ENCODE measurements at regions not wholly inside any gene's neighbourhood (a gene's known extent, or its start where the extent isn't known, plus 50 kb on each side); places are given as distances from the start of the nearest gene placed in this dataset.

- Histone ChIP-seq H4K20me1 (replicated peaks; ENCODE audit: control insufficient read depth, extremely low read depth, insufficient read depth, low read length) (no peaks in the 10 kb centered on the region), H3K4me3 (replicated peaks in 1 of 3; ENCODE audit: insufficient read depth in 1 of 3, low read depth in 1 of 3, low read length in 3 of 3) (no peak overlapping the region), H3K27me3 (ENCODE audit: control insufficient read depth in 2 of 2, insufficient read depth in 2 of 2, low read length in 2 of 2) (no peaks in the 10 kb centered on the region), H3K36me3 (ENCODE audit: control insufficient read depth in 2 of 2, extremely low read depth in 1 of 2, insufficient read depth in 2 of 2, low read length in 2 of 2) (no peaks in the 10 kb centered on the region), H3K79me2 (ENCODE audit: control insufficient read depth, insufficient read depth, low read length) (no peaks in the 10 kb centered on the region), H3K9ac (replicated peaks; ENCODE audit: extremely low read depth, insufficient read depth, low read length) (no peak overlapping the region), H3K4me1 (ENCODE audit: control insufficient read depth, extremely low read depth, insufficient read depth, low read length) (no peaks in the 10 kb centered on the region), H3K9me1 (replicated peaks; ENCODE audit: control insufficient read depth, extremely low read depth, insufficient read depth, low read length) (peaks cover 2% of the 10 kb centered on the region), H3K27ac (ENCODE audit: insufficient read depth, low read depth, low read length) (no peak overlapping the region), H3K4me2 (ENCODE audit: insufficient read depth, low read length) (no peak overlapping the region), H3K9me3 (replicated peaks; ENCODE audit: control insufficient read depth, insufficient read depth, low read length) (no peaks in the 10 kb centered on the region), H2AFZ (ENCODE audit: low read depth, low read length) (no peak overlapping the region)
- ChIA-PET CTCF (no interaction called here), POLR2A (no interaction called here)
- BruUV-seq (replicated peaks), result no TSS peak
- TF ChIP-seq GATA2 (IDR thresholded peaks at IDR 0.05; ENCODE audit: insufficient read depth, insufficient read length, low read depth, low read length), result no peak
- no peak for TF ChIP-seq MAX (IDR thresholded peaks at IDR 0.05; ENCODE audit: insufficient read depth, insufficient read length)
- TF ChIP-seq POLR2AphosphoS5 (IDR thresholded peaks at IDR 0.05; ENCODE audit: insufficient read depth, low read depth, low read length), result no peak
- no peak for TF ChIP-seq MYC (IDR thresholded peaks at IDR 0.05; ENCODE audit: low read depth, low read length)
- TF ChIP-seq EZH2 (IDR thresholded peaks at IDR 0.05; ENCODE audit: borderline replicate concordance, low read depth, low read length, severe bottlenecking), result no peak
- TF ChIP-seq POLR2A (IDR thresholded peaks at IDR 0.05; ENCODE audit: low read depth, low read length), result no peak
- no peak for TF ChIP-seq CTCF (IDR thresholded peaks at IDR 0.05; ENCODE audit: extremely low read depth in 1 of 2, insufficient read depth in 1 of 2, low read depth in 1 of 2, low read length in 2 of 2)
- no peak for TF ChIP-seq FOS (IDR thresholded peaks at IDR 0.05; ENCODE audit: borderline replicate concordance, insufficient read depth, low read length)
- no peak for TF ChIP-seq JUN (IDR thresholded peaks at IDR 0.05; ENCODE audit: borderline replicate concordance, insufficient read depth, insufficient read length, low read depth)
- dilution Hi-C loops (cut with MboI; ENCODE audit: extremely low pct_ligation_motif_present, low sequenced_read_pairs), result no loop called here
- intact Hi-C loops (cut with micrococcal nuclease), result no loop called here
- no peak for DNase-seq (ENCODE audit: low read depth, low spot score)
- no peak for FAIRE-seq
These were observed 842.6 kb upstream of the MANEA start for GRCh38 chr6:94734751-94735150.
